ENCODE measurements at regions not wholly inside any gene's neighbourhood (a gene's known extent, or its start where the extent isn't known, plus 50 kb on each side); places are given as distances from the start of the nearest gene placed in this dataset.
"Not testable (repeated sequence)": the region's sequence is repeated elsewhere in the genome, so short reads cannot be mapped to it uniquely, and the experiment has no call there.

DNA sequence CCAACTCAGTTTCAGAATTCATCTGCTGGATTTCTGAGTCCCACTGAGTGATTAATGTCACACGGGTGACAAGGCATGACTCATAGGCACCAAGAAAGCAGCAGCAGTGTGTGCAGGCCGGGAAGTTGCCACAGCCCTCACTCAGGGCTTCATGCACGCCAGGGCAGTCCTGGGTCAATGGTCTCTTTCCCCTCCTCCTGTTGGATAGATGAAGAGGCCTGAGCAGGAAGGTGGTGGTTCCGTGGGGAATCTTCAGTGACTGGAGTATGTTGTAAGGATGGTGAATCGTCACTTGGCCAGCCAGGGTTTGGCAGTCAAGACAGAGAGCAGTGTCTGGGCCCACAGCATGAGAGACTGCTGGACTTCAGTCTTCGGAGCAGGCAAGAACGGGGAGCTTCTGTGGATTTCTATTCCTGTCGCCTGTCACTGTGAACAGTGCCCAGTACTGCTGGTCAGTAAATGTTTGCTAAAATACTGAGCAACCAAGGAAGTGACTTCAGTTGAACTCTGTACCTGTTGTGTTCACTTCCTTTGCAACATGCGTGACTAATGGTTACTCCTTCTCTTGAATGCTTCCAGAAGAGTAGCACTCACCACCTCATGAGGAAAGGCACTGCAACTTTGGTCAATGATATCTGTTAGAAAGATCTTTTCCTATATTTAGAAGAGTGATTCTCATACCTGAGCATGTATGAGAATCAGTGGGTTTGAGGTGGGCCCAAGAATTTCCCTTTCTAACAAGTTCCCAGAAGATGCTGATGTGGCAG lies 62.0 kb upstream of the CD93 start:
- DNase-seq = peak; percentile 20

DNA sequence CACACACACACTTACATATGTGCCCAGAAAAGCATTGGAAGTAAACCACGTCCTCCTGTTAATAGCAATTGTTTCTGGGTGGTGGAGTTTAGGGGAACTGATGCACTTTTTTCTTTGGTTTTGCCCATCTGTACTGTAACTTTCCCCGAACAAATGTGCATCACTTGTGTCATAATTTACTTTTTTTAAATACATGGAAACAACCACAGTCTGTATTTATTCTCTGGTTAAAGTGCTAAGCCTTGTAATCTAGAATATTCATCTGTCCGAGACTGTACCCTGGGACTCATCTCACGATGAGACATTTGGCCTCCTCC lies 61.5 kb upstream of the CD93 start:
- DNase-seq = no peak

DNA sequence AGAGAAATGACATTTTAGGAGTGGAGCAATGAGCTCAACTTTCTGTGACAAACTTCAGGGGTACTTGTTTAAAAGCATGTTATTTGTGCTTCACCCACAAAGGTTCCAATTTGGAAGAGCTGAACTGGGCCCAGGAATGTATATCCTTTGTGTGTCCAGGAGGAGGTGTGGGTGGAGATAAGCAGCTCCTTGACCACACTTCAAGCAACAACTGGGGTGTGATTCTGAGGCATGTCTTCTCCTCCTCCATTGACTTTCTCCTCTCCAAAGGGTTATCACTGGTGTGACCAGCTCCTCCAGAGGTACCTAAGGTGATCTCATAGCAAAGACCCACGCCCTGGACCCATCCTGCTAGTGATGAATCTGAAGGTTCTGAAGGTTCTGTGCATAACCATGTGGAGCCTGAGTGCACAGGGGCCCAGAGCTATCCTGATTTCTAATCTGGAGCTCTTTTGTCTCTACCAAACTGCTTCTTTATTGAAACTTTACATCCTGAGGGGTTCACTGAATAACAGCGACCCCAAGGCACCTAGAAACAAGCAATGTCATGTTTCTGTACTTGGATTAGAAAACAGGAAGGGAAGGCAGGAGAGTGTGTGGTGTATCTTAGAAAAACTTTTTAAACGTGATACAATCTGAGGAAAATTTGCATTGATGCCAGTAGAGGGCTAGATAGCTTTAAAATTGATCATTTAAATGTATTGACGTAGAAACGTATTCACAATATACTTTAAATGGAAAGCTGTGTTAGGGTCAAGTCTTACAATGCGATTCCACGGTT lies 60.9 kb upstream of the CD93 start:
- DNase-seq = peak; percentile 1

DNA sequence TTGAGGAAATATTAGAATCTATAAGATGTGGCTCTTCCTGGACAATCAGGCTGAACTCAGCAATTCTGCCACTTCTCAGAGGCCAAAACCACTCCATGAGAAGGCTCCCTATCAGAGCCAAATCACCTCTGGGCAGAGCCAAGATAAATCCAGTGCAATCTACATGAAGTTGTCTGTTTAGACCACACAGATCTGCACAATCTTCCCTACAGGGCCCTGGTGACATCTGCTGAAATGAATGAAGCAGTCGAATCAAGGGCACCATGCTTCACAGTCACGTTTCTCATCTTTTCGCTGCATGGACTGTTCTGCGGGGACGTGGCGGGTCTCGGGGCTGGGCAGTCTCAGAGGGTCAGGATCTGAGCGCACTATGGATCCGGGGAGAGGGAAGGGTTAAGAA lies 60.1 kb upstream of the CD93 start:
- peak; percentile 11 for DNase-seq

DNA sequence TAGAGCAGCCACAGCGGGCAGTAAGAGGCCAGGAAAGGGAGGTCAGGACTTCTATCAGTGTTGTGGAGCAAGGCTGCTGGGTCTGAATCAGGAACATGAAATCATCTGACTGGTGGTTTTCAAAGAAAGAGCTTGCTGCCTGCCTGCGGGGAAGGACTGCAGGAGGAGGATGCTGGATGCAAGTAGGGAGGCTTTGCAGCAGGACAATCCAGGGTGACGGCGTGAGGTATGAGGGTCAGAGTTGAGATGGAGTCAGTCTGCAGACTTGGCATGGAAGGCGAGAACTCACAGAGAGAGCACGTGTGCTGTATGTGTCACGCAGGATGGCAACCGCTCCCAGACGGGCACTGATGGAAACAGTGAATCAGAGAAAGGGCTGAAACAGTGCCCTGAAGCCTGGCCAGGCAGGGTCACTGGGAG lies 59.2 kb upstream of the CD93 start:
- peak; percentile 24 for DNase-seq

DNA sequence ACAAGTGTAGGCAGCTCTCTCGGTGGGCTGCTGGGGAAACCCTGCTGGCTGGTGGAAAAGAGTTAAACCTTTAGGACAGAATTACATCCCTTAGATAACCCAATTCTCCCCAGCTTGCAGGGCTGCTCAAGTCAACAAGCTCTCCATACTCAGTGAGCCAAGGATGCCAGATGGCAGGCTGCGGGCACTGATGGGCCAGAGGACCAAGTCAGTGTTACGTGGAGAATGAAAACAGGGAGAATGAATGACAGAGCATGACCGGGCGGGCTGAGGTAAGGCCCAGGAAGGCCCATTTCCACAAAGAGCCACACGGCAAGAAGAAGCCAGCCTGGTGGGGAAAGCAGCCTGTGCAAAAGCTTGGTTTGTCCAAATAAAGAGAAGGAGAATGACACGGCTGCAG lies 58.7 kb upstream of the CD93 start:
- DNase-seq = peak; percentile 18

DNA sequence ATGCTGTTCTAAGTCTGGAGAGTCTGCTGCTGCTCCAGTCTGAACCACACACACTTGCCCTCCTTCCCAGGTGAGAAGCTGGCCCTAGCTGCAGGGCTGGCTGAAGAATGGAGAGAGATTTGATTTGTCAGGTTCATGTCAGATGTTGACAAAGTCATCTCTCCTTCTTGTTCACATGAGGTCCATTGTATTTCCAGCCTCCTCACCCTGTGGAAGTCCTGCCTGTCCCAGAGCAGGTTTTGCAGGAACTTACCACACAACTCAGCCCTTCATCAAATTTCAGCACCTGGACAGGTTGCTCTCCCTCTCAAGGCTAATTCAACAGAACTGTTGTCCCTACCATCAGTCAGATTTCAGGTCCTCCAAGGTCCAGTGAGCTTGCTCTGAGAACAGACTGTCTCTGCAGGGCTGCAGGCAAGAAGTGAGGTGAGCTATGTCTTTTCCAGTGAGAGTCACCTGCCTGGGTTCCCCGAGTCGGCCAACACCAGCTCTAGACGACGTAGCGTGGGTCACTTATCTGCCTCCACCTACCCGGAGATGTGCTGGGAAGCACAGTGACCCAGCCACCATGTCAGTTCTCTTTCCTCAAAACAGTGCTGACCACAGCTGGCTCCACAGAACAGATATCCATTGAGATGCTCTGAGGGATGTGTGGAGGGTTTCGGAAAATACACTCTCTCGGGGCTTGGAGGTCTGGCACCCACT lies 58.0 kb upstream of the CD93 start:
- DNase-seq = peak; percentile 12

DNA sequence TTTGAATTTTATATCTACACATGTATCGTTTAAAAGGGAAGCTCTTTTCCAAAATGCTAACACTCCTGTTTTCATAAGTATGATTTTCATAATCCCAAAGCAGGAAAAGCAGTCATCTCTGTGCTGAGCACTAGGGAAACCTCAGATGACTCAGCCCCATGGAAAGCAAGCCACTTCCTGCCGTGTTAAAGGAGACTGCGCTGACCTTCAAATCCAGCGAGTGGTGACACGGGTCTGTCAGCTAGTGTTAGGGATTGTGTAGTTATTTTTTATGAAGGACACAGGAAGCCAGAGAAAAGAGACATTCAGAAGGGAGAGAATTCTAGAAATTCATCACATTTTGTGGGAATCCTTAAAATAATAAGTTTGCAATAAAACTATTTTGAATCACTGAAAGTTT lies 57.0 kb upstream of the CD93 start:
- peak; percentile 57 for DNase-seq

DNA sequence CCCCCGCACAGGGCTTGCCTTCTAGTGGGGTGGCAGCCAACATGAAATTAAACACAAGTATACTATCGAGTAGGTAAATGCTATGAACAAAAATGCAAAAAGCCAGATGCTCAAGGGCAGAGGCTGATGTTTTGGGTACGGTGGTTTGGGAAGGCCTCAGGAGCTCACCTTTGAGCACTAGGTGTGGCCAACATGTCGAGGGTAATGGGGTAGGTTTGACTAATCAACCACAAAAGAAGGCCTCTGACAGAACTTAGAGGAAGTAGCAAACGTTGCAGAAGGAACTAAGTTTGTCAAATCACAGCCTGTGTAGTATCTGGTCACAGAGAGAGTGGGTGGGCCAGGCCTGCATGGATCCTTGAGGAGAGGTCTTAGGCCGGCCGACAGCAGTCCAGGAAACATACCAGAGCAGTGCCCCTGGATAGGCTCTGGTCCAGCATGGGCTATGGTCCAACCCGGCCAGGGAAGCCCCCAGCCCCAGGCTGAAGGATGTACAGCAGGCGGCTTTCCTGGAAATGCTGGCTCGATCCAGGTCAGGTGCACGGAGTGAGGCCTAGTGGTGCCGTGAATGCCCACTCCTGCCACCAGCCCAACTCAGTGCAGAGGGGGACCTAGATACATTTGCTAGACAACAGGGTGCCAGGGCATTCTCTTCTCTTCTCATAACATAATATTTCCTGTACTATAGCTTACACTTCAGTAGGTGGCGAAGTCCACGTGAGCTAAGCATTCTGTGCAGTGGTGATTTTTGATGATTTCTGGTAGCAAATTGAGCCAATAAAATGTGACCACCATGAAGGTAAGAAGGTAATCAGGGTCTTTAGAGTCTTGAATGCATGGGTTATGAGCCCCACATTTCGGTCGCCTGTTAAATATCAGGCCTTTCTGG lies 56.3 kb upstream of the CD93 start:
- DNase-seq = peak; percentile 11

DNA sequence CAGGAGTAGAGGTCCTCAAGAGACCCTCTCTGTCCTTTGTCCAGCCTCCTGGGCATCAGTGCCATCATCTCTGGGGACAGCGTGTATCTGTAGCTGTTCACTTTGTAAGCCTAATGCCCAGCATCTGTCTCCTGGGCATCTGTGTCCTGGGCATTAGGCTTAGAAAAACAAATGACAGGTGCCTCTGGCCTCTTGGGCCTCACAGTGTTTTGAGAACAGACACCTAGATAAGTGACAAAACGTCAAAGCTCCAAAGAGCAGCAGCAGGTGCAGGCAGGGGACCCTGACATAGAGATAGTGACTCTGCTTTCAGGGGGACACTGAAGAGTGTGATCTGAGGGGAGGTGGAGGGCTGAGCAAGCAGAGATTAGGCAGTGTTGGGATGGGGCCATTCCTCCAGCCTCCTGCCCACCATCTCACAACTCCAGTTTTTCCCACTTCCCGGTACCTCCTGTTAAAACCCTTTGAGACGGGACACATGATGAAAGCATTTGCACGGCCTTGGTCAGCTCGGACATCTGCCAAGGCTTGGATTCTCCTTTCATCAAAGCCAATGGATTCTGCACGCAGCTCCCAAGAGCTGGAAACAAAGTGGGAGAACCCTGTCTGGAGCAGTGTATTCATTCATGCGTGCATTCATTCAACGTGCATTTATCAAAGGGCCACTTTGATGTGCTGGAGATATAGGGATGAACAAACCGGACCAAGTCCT lies 55.5 kb upstream of the CD93 start:
- DNase-seq = no peak

DNA sequence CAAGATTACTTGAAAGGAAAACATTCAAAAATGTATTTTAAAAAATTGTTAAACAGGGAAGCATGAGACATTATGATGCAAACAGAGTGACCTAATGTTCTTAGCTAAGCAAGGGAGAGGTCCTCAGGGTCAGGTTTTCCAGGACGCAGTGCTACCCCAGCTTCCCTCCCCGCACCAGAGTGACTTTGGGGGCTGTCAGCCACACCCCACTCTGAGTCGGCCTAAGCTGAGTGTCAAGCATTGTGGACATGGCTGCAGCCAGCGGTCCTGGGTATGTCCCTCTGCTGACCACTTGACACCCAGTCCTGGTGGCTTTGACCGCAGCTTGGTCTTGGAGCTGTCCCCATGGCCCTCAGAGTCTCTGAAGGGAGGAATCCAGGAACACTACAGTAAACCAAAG lies 54.9 kb upstream of the CD93 start:
- no peak for DNase-seq

DNA sequence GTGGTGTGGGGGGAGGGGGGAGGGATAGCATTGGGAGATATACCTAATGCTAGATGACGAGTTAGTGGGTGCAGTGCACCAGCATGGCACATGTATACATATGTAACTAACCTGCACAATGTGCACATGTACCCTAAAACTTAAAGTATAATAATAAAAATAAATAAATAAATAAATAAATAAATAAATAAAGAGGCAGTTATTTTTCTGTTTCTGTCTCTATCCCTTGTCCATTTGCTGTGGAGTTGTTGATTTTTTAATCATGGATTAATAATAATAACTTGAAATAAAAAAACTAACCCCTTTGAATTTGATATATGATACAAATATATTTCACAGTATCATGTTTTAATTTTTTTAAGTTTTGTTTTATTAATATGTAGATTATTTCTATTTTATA lies 53.9 kb upstream of the CD93 start:
- not testable (repeated sequence) for DNase-seq

DNA sequence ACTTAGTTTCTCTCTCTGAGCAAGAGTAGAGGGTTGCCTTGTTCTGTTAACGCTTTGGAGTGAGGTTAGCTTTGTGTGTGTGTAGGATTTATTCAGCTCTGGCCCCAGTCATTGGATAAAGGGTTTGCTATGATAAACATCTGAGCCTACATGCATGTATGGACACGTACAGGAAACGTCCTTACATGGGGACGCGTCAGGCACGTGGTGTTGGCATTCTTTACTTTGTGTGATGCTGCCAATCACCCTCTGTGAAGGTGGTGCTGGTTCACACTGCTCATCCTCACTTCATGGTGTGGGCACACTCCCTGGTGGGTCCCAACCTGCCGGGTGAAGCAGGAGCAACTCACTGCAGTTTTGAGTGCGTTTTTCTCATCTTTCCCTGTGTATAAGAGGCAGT lies 53.4 kb upstream of the CD93 start:
- no peak for DNase-seq

DNA sequence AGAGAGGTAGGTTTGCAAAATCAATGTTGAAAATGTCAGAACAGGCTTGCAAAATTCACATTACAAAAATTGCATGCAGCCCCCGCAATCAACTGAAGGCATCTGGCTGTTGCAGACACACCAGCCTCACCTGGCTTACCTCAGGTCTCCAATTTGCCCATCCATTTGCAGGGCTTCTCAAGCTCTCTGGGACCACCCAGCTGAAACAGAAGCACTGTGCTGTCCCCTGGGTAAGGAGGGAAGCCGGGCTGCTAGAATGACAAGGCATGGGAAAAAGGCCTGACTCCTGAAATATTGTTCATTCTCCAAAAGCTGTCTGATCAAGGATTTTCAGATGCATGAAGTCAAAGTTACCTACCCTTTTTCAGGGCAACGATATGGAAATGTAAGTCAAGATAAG lies 52.6 kb upstream of the CD93 start:
- no peak for DNase-seq

DNA sequence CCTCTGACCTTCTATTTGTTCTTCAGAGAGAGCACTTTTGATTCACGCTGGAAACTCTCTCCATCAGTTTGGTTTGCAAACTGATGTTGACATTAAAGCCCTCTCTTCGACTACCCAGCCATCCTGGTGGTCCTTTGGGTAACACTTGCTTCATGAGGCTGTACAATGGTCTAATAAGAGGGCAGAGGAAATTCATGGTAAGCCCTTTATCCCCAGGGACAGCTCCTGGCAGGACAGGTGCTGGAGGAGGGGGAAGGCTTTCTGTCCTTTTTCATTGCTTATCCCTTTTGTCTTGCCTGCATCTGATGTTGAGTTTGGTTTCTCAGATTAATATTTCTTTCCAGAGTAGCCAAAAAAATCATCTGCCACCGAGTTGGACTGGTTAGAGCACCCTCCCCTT lies 52.1 kb upstream of the CD93 start:
- no peak for DNase-seq

DNA sequence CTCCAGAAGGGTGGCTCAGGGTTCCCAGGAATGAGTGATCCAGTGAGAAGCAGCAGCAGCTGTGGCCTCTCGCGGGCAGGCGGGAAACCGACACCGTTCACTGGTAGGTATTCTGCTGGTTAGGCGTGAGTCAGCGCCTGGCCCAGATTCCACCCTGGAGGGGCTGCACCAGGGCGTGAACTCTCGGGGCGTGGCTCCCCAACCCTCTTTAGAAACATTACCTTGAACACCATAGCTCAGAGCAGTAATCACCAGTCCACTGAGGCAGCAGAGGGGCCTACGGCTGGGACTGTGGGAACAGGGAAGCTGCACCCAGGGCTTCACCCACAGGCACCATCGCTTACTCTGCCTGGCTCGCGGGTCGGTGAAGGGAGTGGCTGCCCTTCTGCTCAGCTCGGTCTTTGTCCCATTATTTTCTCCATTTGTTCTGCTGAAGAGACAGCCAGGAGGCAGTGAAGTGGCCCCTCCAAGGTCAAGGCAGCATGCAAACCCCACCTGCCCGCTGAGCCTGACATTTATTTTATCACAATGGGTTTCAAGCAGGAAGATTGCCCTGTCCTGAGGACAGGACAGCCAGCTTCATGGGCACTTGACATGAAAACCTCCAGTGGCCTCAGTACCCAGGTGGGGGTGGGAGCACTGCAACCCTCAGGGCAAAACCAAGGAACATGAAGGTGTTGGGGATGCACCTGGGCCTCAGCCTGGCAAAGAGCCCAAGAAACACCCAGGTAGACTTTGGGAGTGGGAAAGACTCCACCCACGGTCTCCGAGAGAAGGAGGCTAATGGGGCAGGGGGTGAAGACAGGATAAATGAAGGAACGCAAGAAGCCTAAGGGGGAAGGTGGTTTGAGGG lies 51.0 kb upstream of the CD93 start:
- DNase-seq = peak; percentile 69

DNA sequence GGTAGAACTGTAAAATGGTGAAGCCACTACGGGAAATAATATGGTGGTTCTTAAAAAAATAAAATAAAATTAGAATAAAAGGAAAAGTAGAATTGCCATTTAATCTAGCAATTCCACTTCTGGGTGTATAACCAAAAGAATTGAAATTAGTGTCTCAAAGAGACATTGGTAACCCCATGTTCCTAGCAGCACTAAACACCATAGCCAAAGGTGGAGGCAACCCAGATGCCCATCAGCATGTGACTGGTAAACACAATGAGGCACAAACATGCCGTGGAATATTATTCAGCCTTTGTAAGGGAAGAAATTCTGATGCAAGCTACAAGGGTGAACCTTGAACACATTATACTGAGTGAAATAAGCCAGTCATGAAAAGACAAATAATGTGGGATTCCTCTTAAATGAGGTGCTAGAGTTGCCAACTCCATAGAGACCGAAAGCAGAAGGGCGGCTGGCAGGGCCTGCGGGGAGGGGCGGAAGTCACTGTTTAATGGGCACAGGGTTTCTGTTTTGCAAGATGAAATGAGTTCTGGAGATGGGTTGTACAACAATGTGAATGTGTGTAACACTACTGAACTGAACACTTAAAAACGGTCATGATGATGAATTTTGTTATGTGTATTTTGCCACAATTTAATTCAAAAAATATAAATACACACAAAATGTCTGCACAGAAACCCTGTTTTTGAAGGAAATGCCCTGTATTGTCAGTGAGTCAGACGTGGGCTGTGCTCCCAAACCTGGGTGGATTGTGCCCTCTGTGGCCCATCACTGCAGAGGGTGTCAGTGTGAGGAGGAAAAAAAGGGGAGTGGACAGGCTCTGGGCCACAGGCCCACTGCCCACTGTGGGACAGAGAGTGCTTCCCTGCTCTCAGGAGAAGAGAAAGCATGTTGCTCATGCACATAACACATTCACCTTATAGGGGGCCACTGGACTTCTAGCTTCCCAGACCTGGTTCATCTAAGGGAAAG lies 49.6 kb upstream of the CD93 start:
- peak; percentile 13 for DNase-seq

All from right hindlimb (tissue), 1 donor.